Hepatocyte (in vitro differentiated cells): ENCODE measurements at regions not wholly inside any gene's neighbourhood (a gene's known extent, or its start where the extent isn't known, plus 50 kb on each side); places are given as distances from the start of the nearest gene placed in this dataset.

Experiments
- CTCF ChIP-seq: fragments of 200-600 bp; sonication (generic); IDR thresholded peaks from 2 replicates; pipeline ENCODE4 v1.5.1; 2016; ENCODE audit warnings: antibody characterized with exemption, mild to moderate bottlenecking; ENCODE audit not compliant: poor library complexity
- EZH2 ChIP-seq: fragments of 200-600 bp; sonication (generic); IDR thresholded peaks from 2 replicates; pipeline ENCODE4 v1.6.1; 2016; ENCODE audit warnings: antibody characterized with exemption, mild to moderate bottlenecking, borderline replicate concordance
- EZH2phosphoT487 ChIP-seq: fragments of 200-600 bp; sonication (generic); IDR thresholded peaks from one replicate; pipeline ENCODE4 v1.6.1; 2018; ENCODE audit warnings: antibody characterized with exemption, mild to moderate bottlenecking, low read depth, moderate library complexity; ENCODE audit not compliant: unreplicated experiment, severe bottlenecking

- TF ChIP-seq CTCF: no peak
- TF ChIP-seq EZH2: no peak
- TF ChIP-seq EZH2phosphoT487: no peak
Measured at GRCh38 chr17:16872351-16873173, 99.4 kb downstream of the TNFRSF13B start.
